ENCODE measurements at regions not wholly inside any gene's neighbourhood (a gene's known extent, or its start where the extent isn't known, plus 50 kb on each side); places are given as distances from the start of the nearest gene placed in this dataset.

DNA sequence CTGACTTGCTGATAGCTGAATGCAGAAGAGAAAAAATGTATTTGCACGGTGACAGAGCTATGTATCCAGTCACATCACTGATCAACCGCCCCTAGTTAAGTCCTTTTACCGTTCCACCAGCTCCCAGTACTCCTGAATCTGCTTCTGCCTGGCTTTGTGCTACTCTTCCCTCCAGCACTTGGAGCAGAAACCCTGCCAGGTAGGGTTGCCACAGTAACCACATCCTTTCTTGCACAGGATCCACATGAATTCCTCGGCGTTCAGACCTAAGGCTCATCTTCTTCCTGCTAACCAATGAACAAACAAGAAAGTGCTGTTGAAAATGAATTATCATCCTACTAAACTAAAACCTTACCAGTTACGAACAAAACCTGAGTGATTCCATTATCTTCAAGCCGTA is 52.0 kb upstream of the KCTD7 start:
- DNase-seq (no peak), ATAC-seq (ENCODE audit: insufficient read depth, low read depth) (no peak)
- TF ChIP-seq EZH2 (IDR thresholded peaks at IDR 0.05; ENCODE audit: borderline replicate concordance, low read depth, low read length, severe bottlenecking) = no peak
- TF ChIP-seq CTCF (IDR thresholded peaks at IDR 0.05; ENCODE audit: borderline replicate concordance, extremely low read depth, low read length, poor library complexity, severe bottlenecking) = no peak
- H3K4me1 ChIP-seq (ENCODE audit: insufficient read depth, low read length) = no peaks in the 10 kb centered on the region
- H3K27me3 ChIP-seq (ENCODE audit: insufficient read depth, low read length, poor library complexity) = no peaks in the 10 kb centered on the region
- H3K79me2 ChIP-seq (ENCODE audit: insufficient read depth, low read length) = peaks cover 76% of the 10 kb centered on the region
- H3K4me2 ChIP-seq (ENCODE audit: insufficient read depth, low read length) = no peak overlapping the region
- H3K9ac ChIP-seq (ENCODE audit: low read depth, low read length) = no peak overlapping the region
- H2AFZ ChIP-seq (ENCODE audit: low read depth, low read length) = no peak overlapping the region
- no peak overlapping the region for H3K4me3 ChIP-seq (ENCODE audit: low read depth in 1 of 2, low read length in 2 of 2)
- H4K20me1 ChIP-seq (ENCODE audit: insufficient read depth, low read length) = peaks cover 39% of the 10 kb centered on the region
- H3K36me3 ChIP-seq (ENCODE audit: insufficient read depth, low read length) = peaks cover 56% of the 10 kb centered on the region
- no peak overlapping the region for H3K27ac ChIP-seq (ENCODE audit: low read length)
- no peaks in the 10 kb centered on the region for H3K9me3 ChIP-seq (ENCODE audit: insufficient read depth, low read length, severe bottlenecking)

All from DND-41 (cell line).